ENCODE measurements at regions not wholly inside any gene's neighbourhood (a gene's known extent, or its start where the extent isn't known, plus 50 kb on each side); places are given as distances from the start of the nearest gene placed in this dataset.

- TF ChIP-seq POLR2AphosphoS5 (IDR thresholded peaks at IDR 0.05) (no peak), EP300 (IDR thresholded peaks at IDR 0.05) (no peak)
Measured at GRCh38 chr11:115585361-115586024, 81.3 kb upstream of the CADM1 start.

All from gastroesophageal sphincter (tissue), 2 donors.